Hematopoietic multipotent progenitor cell (in vitro differentiated cells): ENCODE measurements at regions not wholly inside any gene's neighbourhood (a gene's known extent, or its start where the extent isn't known, plus 50 kb on each side); places are given as distances from the start of the nearest gene placed in this dataset. TPM values are rescaled to one million over a fixed set of nuclear protein-coding genes. Genes with fewer than 3 reads are reported as not detected.

Experiments
- DNase-seq, 3 donors: peaks; one replicate each; pipeline ENCODE4 v3.0.0-alpha.2; 2011 to 2015; ENCODE audit warnings: low read depth in 2 of 3, low spot score in 2 of 3
- small RNA-seq: library from RNA; depleted of rRNA; stranded (forward); fragments of <200 nt; gene quantifications from one replicate; pipeline ENCODE3, GENCODE V24; 2012

DNA sequence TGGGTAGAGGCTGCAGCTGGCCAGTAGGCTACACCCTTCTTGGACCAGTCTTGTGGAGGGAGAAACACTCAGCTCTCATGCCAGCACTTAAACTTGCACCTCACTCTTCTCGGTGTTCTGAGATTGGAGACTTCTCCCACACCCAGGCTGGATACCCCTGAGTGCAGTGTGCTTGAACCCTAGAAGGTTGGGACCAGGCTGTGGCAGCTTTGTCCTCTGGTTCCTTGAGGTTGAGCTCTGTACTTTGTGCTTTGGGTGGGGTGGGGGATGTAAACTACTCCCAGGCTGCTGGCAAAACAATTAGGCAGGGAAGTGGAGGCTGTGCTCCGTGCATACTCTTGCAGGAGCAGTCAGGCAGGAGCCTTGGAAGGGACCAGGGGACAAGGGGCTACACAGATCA lies 143.6 kb upstream of the GNPDA2 start:
- DNase-seq = no peak

DNA sequence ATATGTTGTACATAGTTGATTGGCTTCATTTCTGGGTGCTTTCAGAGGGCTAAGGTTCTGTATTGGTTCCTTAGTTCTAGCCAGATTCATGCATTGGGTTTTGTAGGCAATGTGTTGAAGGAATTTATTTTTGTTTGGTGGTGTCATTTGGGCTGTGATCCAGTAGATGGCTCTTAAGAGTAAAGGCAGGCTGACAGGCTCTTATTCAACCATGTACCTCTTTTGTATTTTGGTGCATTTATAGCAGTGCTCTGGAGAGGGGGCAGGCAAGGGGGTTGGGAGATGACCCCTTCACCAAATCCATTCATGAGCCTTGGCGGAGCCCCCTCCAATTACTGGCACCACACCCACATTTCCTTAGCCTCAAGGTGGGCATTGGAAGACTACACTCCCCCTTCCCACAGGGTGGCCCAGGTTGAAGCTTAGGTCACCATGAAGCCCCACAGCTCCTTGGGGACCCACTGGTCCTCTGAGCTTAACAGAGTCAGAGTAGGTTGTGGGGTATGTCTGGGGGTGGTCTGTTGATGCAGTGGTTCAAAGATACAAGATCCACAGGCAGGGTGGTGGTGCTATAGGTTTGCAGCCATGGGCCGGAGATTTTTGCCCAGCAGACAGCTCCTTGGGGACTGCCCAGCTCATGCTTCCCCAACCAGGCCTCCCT lies 143.0 kb upstream of the GNPDA2 start:
- no peak for DNase-seq

DNA sequence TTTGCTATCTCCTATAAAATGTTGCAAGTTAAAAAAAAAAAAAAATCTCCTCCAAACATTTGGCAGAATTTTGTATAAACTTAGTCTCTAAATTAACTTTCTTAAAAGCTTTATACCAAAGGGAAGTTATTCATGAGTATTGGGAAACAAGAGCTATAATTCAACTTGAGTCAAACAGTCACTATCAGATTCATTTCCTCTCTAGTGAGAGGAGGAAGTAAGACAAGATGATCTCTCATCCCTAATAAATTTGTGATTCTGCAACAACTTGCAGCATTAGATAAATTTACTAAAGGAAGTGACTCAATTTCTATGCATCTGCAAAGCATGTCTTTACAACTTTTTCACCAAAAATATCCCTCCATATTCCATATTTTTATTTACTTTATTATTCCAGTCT lies 135.4 kb upstream of the GNPDA2 start:
- no peak for DNase-seq

DNA sequence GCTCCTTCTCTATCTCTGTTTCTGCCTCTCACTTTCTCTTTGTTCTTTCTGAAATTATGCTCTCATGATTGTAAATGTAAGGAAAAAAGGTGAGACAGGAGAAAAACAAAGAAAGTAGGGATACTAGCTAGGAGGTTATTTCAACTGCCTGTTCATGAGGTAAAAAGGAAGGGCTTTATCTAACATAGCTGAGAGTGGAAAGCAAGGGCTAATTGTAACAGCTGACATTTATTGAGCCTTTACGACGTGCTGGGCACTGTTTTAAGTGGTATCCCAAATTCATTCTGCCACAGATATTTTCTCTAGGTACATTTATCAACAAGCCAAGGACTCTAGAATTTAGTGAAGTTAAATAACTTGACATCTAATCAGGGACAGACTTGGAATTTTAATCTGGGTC lies 133.1 kb upstream of the GNPDA2 start:
- no peak for DNase-seq

- no peak for DNase-seq
Measured at GRCh38 chr4:44848466-44848865, 122.1 kb upstream of the GNPDA2 start.

- no peak for DNase-seq
Measured at GRCh38 chr4:44845993-44846392, 119.6 kb upstream of the GNPDA2 start.

- DNase-seq = no peak
Measured at GRCh38 chr4:44845309-44845708, 119.0 kb upstream of the GNPDA2 start.

DNA sequence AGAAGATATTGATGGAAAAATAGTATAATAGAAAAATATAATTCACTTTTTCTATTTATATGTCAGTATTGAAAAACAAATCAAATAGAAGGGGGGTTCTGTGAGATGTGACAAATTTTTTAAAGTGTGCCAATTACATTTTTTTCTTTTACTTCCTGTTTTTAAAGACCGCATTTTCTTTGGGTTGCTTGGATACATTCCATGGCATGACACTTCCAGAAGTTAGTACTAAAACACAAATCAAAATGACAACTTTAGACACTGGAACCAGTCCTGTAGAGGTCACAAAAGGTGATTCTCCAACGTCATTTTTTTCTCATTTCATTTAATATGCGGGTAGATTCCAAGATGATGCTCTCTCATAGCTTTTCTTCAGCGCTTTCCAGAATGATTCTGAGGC lies 116.2 kb upstream of the GNPDA2 start:
- DNase-seq = peak in 2 of 3 donors; percentile 1 to 12

GRCh38 chr4:44817930-44818329 lies 91.6 kb upstream of the GNPDA2 start:
- no peak for DNase-seq

- no peak for DNase-seq
Measured at GRCh38 chr4:44806071-44806470, 79.7 kb upstream of the GNPDA2 start.

- no peak for DNase-seq
Measured at GRCh38 chr4:44804301-44804700, 77.9 kb upstream of the GNPDA2 start.

DNA sequence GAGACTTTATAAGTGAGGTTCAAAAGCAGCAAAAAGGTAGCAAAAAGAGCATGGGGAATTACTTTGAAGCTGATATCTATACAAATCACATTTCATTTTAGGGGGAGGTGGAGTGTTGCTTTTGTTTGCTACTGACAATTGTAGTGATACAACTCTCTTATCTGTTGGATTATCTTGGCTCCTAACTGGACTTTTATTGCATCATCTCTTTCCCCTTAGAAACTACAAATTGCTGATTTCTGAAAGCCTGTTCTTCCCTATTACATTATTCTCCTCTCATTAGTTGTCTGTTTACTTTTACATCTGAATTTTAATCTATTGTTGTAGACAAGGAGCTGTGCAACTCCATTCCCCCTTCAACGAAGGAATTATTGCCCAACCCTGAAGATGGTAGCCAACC lies 75.0 kb upstream of the GNPDA2 start:
- DNase-seq = no peak

DNA sequence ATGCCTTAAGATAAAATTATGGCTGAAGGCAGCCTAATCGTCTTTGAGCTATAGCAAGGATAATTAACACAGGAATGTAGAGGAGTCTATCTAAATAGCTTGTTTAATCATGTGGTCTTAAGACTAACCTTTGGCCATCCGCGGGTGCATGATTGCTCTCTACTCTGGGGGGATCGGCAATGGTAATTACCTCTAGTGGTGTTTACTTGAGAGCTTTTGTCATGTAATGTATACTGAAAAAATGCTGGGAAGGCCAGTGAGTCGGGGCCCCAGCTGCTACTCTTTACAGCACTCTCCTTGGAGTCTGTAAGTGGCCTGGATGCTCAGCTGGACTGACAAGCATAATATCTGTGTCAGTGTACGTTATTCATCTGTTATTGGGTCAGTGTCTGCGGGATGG lies 65.5 kb upstream of the GNPDA2 start:
- no peak for DNase-seq

DNA sequence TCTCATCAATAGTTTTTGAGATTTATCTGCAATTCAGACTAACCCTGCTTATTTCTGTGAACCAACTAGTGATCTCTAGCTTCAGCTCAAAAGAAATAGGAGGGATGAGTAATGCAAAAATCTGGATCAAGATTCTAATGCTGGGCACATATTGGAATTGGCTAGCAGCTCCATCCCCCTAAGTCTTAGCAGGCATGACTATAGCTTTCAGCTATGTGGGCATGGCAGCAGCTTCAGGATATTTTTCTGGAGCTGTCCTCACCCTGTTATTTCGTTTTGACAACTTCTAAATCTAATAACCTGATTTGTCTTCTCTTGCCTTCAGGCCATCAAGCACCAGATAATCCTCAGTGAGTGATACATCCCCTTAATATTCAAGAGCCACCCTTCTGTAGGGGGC lies 50.8 kb upstream of the GNPDA2 start:
- DNase-seq = no peak

Small RNA genes in the stretch of these regions (small RNA-seq; reads per million reads assigned to genes)
- not detected for gene RNU6-931P
